GM13976 (cell line): ENCODE measurements at regions not wholly inside any gene's neighbourhood (a gene's known extent, or its start where the extent isn't known, plus 50 kb on each side); places are given as distances from the start of the nearest gene placed in this dataset.

Source experiments
- DNase-seq: peaks from one replicate; pipeline ENCODE4 v3.0.0; 2012; ENCODE audit warnings: low spot score
- CTCF ChIP-seq: IDR thresholded peaks from 2 replicates; pipeline ENCODE4 v1.5.1; 2012; ENCODE audit warnings: borderline replicate concordance, mild to moderate bottlenecking; ENCODE audit not compliant: insufficient read depth; ENCODE audit errors: extremely low read depth, missing control alignments, control extremely low read depth
- in situ Hi-C: fragments of 300-500 bp; cut with MboI; formaldehyde crosslinking; loops from one replicate; pipeline ENCODE4 v1.12.0; 2022; ENCODE audit warnings: low sequenced_read_pairs, mixed read lengths, inconsistent platforms; ENCODE audit not compliant: unreplicated experiment

- in situ Hi-C loops, result no loop called here
- TF ChIP-seq CTCF, result no peak
- no peak for DNase-seq
Measured at GRCh38 chr13:79196366-79196765, 209.7 kb downstream of the RBM26 start.

- in situ Hi-C loops, result no loop called here
- DNase-seq, result no peak
- no peak for TF ChIP-seq CTCF
Measured at GRCh38 chr13:79194727-79195126, 211.3 kb downstream of the RBM26 start.

- in situ Hi-C loops, result no loop called here
- peak; percentile 47 for DNase-seq
- TF ChIP-seq CTCF, result no peak
Measured at GRCh38 chr13:79194272-79194671, 211.8 kb downstream of the RBM26 start.

GRCh38 chr13:79191501-79191900, 214.6 kb downstream of the RBM26 start:
- no peak for TF ChIP-seq CTCF
- in situ Hi-C loops, result no loop called here
- DNase-seq, result no peak

GRCh38 chr13:79190932-79191331, 215.1 kb downstream of the RBM26 start:
- in situ Hi-C loops, result no loop called here
- TF ChIP-seq CTCF, result no peak
- DNase-seq, result no peak

GRCh38 chr13:79187917-79188690, 218.0 kb downstream of the RBM26 start:
- DNase-seq, result no peak
- in situ Hi-C loops, result no loop called here
- no peak for TF ChIP-seq CTCF
